Adrenal gland (tissue), 5 donors: ENCODE measurements at regions not wholly inside any gene's neighbourhood (a gene's known extent, or its start where the extent isn't known, plus 50 kb on each side); places are given as distances from the start of the nearest gene placed in this dataset.

Experiments
- POLR2A ChIP-seq, 2 donors: fragments of 450-650 bp; IDR thresholded peaks; one replicate each; pipeline ENCODE4 v1.6.1; 2017; ENCODE audit warnings: antibody characterized with exemption in 2 of 2, mild to moderate bottlenecking in 2 of 2, moderate library complexity in 1 of 2
- TF ChIP-seq, protein P1 (sequence below), 6 experiments: fragments of 450-650 bp in 4 of 6; fragments of 200-600 bp in 2 of 6; sonication (generic) in 1 of 6; IDR thresholded peaks; 1 replicate in 5 of 6; 2 replicates in 1 of 6; pipeline versions ENCODE4 v1.5.1 to v1.8.0; 2016 to 2021; ENCODE audit warnings: antibody characterized with exemption in 6 of 6, mild to moderate bottlenecking in 2 of 6, moderate library complexity in 1 of 6
- donor health status: DM: no; HTN: no; CAD: no.

DNA sequence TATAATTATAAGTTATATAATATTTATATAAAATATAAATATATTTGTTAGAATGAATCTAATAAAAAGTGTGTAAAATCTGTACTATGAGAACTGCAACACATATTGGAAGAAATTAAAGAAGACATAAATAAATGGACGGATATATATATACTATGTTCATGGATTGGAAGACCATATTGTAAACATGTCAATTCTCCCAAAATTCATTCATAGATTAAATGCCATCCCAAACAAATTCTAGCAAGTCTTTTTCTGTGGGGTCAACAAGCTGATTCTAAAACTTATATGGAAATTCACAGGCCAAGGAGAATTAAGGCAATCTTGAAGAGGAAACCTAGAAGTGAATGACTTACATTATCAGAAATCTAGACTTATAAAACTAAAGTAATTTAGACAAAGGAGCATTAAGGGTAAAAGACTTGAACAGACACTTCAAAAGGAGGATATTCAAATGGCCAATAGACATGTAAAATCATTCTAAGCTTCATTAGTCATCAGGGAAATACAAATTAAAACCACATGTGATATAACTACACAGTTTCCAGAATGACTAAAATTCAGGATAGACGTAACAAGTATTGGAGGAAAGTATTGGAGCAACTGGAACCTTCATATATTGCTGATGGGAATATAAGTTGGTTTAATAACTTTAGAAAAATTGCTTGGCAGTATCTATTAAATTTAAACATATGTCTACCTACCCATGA is 225.9 kb downstream of the EMX2 start:
- TF ChIP-seq, protein P1, sequence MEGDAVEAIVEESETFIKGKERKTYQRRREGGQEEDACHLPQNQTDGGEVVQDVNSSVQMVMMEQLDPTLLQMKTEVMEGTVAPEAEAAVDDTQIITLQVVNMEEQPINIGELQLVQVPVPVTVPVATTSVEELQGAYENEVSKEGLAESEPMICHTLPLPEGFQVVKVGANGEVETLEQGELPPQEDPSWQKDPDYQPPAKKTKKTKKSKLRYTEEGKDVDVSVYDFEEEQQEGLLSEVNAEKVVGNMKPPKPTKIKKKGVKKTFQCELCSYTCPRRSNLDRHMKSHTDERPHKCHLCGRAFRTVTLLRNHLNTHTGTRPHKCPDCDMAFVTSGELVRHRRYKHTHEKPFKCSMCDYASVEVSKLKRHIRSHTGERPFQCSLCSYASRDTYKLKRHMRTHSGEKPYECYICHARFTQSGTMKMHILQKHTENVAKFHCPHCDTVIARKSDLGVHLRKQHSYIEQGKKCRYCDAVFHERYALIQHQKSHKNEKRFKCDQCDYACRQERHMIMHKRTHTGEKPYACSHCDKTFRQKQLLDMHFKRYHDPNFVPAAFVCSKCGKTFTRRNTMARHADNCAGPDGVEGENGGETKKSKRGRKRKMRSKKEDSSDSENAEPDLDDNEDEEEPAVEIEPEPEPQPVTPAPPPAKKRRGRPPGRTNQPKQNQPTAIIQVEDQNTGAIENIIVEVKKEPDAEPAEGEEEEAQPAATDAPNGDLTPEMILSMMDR (IDR thresholded peaks at IDR 0.05) = no peak
- no peak for TF ChIP-seq POLR2A (IDR thresholded peaks at IDR 0.05)
